CD4-positive, alpha-beta T cell treated with Interleukin-12 subunit alpha and Interleukin-12 subunit beta, for 1 hour (primary cell): ENCODE measurements at regions not wholly inside any gene's neighbourhood (a gene's known extent, or its start where the extent isn't known, plus 50 kb on each side); places are given as distances from the start of the nearest gene placed in this dataset.
"Not testable (repeated sequence)": the region's sequence is repeated elsewhere in the genome, so short reads cannot be mapped to it uniquely, and the experiment has no call there.

Experiments used
- DNase-seq: peaks from one replicate; pipeline ENCODE4 v3.0.0-alpha.2; 2020

DNA sequence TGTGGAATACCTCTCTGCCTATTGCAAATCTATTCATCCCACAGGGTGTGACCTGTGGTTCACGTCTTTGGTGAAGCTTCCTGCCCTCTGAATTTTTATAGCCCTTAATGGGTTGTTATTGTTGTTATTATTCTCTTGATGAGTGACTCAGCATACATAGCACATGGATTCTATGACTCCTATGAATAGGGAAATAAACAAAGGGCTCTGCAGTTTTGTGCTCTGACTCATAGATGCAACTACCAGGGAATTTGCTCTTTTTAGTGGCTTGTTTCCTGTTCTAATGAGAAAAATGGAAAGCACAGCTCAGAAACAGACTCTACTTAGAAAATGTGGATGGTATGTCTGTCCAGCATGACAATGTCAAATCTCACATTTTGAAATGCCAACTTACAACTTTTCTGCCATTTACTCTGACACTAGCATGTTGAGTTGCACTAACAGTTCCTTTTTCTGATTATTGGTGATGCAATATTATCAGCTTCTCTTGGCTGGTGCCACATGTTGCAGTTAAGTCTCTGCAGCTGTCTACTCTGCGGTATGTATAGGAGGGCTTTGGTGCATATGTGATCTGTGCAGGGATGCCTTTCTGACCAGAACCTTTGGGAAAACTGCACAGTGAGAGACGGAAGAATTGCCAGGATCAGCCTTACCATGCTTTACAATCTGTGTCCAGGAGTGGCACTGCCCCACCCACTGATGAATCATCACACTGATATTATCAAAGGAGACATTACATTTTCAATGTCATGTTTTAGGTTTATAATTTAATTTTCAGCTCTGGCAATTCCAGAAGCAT is 996.4 kb upstream of the WWC1 start:
- no peak for DNase-seq

GRCh38 chr5:167295681-167296005 is 995.8 kb upstream of the WWC1 start:
- no peak for DNase-seq

DNA sequence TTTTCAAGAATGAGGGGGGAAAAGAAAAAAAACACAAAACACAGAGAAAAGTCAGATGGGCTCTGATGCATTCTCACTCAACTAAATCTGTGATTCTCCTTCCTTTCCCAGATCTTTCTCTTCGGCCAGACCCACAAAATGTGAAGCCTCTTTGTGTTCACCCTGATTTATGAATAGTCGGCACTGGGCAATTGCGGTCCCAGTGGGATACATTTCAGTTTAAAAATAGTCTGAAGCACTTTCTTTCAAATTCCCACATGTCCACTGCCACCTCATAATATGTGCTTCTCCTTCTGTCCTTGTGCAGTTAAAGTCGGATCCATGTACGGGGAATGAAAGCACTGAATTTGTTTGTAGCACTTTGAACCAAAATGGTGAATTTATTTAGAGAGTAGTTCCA is 995.4 kb upstream of the WWC1 start:
- no peak for DNase-seq

GRCh38 chr5:167296661-167297060 is 994.8 kb upstream of the WWC1 start:
- no peak for DNase-seq

- not testable (repeated sequence) for DNase-seq
Measured at GRCh38 chr5:167299861-167300260, 991.6 kb upstream of the WWC1 start.

- DNase-seq, result no peak
Measured at GRCh38 chr5:167303582-167303981, 987.9 kb upstream of the WWC1 start.

- no peak for DNase-seq
Measured at GRCh38 chr5:167304834-167305469, 986.5 kb upstream of the WWC1 start.

DNA sequence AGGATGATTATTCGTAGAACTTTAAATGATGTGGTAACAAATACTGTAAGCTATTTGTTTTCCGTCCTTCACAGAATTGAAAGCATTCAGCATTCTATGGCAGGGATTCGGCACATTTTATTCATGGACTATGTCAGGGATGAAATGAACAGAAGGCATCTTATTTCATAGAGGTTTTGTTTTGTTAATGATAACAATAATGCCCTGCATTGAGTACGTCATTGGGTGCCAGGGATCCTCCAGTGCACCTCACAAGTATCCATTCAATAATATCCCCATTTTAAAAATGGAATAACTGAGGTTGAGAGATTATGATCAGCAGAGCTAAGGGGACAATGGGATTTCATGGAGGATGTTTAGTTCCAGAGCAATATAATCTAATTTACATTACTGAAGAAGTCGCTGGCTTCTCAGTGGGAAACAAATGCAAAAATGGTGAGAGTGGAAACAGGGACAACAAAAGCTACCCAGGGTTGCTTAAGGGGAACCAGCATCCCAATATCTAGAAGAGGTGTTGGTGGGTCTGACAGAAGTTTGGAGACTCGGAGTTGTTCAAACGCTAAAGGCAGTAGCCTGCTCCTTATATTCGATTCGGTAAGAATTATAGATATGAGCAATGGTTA is 985.7 kb upstream of the WWC1 start:
- no peak for DNase-seq

GRCh38 chr5:167307042-167307441 is 984.4 kb upstream of the WWC1 start:
- DNase-seq, result no peak

DNA sequence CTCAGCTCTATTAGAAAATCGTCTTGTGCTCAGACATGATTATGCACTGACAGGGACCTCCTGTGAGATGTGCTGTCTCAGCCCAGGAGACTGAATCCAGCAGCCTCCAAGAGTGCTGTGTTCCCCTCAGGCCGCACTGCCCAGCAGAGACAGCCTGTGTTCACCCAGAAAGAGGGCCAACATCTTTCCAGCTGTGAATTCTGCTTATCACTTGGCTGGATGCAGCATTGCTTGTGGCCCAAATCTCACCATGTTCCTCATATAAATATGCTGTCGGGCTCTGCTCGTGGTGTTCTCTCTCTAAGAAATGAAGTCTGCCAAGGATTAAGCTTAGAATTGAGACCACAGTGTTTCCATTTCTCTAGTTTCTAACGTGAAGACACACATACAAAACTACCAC is 983.0 kb upstream of the WWC1 start:
- no peak for DNase-seq

GRCh38 chr5:167309941-167310517 is 981.4 kb upstream of the WWC1 start:
- DNase-seq, result no peak

GRCh38 chr5:167311340-167311739 is 980.1 kb upstream of the WWC1 start:
- DNase-seq, result no peak

- no peak for DNase-seq
Measured at GRCh38 chr5:167312225-167312624, 979.2 kb upstream of the WWC1 start.

GRCh38 chr5:167315762-167316161 is 975.7 kb upstream of the WWC1 start:
- no peak for DNase-seq

DNA sequence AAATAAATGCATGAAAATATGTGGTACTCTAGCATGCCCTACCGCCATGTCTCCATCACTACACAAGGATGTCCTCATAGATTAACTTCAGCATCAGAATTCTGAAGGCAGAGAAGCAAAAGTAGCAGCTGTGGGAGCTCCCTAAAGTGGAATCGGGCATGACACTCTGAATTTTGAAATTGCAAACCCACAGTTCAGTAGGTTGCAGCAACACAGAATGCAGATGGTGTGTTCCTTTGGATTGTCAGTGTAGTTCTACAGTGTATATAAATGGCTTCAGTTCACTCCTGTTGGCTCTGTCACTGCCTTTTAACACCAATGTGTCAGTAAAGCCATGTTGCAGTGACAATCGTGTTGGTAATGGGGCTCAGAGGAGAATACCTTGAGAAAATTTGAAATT is 973.6 kb upstream of the WWC1 start:
- DNase-seq, result no peak

- DNase-seq, result no peak
Measured at GRCh38 chr5:167319243-167319642, 972.2 kb upstream of the WWC1 start.

DNA sequence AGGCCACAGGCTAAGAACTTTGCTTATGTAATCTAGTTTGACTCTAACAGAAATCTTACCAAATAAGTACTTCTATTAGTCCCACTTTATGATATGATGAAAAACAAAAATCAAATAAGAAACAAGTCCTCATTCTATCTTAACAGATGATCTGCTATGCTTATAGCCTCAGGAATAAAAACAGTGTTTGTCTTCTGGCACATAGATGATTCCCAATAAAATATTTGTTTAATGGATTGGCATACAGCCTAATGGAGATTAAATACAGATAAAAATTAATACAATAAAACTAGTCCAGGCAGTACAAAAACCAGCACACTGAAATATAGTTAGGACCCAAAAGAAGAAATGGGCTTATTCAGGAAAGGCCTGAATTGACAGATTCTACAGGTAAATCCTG is 971.4 kb upstream of the WWC1 start:
- no peak for DNase-seq

- no peak for DNase-seq
Measured at GRCh38 chr5:167332309-167332708, 959.1 kb upstream of the WWC1 start.

DNA sequence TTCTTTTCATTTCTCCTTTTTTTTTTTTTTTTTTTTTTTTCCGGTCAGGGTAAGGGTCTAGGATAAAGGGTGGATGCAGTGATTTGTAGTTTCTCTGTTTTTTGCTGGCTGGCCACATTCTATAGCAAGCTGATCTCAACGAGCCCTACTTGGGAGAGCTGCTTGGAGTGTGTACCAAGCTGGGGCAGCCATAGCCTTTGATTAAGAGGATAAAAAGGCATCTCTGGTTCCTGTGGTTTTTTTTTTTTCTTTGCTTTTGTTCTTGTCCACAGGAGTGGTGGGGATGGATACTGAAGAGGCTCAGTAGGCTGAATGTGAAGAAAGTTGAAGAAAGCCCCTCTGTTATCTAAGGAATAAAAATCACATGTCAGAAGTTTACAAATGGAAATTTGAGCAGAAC is 955.3 kb upstream of the WWC1 start:
- no peak for DNase-seq

DNA sequence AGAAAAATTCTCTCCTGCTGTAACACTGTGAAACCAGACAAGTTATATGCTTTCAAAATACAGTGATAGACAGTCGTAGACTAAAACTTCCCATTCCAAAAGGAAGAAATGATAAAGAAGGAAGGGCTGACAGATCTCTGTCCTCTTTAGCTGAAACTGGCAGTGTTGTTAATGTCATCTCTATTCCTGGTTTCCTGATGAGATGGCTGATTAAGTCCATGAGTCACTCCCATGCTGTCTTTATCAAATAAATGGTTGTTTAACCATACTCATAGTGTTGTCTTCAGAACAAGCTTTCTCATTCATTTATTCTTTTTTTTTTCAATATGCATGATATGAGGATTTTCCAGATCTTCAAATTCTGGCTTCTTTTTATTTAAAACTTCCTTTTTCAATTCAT is 952.2 kb upstream of the WWC1 start:
- DNase-seq, result no peak

GRCh38 chr5:167346461-167346860 is 945.0 kb upstream of the WWC1 start:
- DNase-seq, result no peak

GRCh38 chr5:167348251-167348926 is 943.1 kb upstream of the WWC1 start:
- DNase-seq, result no peak

GRCh38 chr5:167348980-167349379 is 942.5 kb upstream of the WWC1 start:
- DNase-seq, result no peak

DNA sequence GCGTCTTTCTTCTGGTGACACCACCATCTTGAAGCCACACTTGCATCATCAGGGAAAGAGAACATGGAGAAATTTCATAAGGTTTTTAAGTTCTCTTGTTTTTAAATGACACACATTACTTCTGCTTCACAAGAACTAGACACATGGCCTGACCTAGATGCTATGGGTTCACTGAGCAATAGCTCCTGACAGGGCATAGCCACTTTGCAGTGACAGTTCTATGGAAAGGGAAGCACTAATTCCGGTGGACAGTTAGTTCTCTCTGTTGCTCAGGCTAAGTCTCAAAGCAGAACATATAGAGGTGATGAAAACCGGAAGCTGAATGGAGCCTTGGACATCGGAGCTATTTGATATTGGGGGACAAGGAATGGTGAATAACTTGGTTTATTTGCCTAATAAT is 940.1 kb upstream of the WWC1 start:
- no peak for DNase-seq
